ENCODE measurements at regions not wholly inside any gene's neighbourhood (a gene's known extent, or its start where the extent isn't known, plus 50 kb on each side); places are given as distances from the start of the nearest gene placed in this dataset.

GRCh38 chrX:34868633-34869032 lies 74.0 kb upstream of the FAM47B start:
- no peaks in the 10 kb centered on the region for H3K9me3 ChIP-seq
- 28 to 35% methylated on average over 2 of the region's 2 CpGs for WGBS, 2 donors
- H3K4me3 ChIP-seq (replicated peaks in 1 of 3): no peak overlapping the region
- DNase-seq: no peak
- no peaks in the 10 kb centered on the region for H3K27me3 ChIP-seq
- H3K4me1 ChIP-seq: no peaks in the 10 kb centered on the region
- H3K36me3 ChIP-seq: no peaks in the 10 kb centered on the region
- TF ChIP-seq CTCF (IDR thresholded peaks at IDR 0.05) (no peak), POLR2A (IDR thresholded peaks at IDR 0.05) (no peak)
- no peak overlapping the region for H3K27ac ChIP-seq
- intact Hi-C loops (cut with DNase I): no loop called here

- Histone ChIP-seq H3K4me3 (replicated peaks in 1 of 3) (no peak overlapping the region), H3K4me1 (no peaks in the 10 kb centered on the region), H3K27ac (no peak overlapping the region), H3K9me3 (no peaks in the 10 kb centered on the region), H3K36me3 (no peaks in the 10 kb centered on the region), H3K27me3 (no peaks in the 10 kb centered on the region)
- 84 to 92% methylated on average over 3 of the region's 3 CpGs for WGBS, 2 donors
- TF ChIP-seq POLR2A (IDR thresholded peaks at IDR 0.05) (no peak), CTCF (IDR thresholded peaks at IDR 0.05) (no peak)
- DNase-seq: no peak
- intact Hi-C loops (cut with DNase I): no loop called here
Measured at GRCh38 chrX:34873500-34874225, 68.9 kb upstream of the FAM47B start.

GRCh38 chrX:34874763-34875162 lies 67.8 kb upstream of the FAM47B start:
- intact Hi-C loops (cut with DNase I): no loop called here
- Histone ChIP-seq H3K27ac (no peak overlapping the region), H3K27me3 (no peaks in the 10 kb centered on the region), H3K9me3 (no peaks in the 10 kb centered on the region), H3K4me1 (no peaks in the 10 kb centered on the region), H3K36me3 (no peaks in the 10 kb centered on the region), H3K4me3 (replicated peaks in 1 of 3) (no peak overlapping the region)
- 91% methylated on average over 4 of the region's 4 CpGs for WGBS, 2 donors
- no peak for TF ChIP-seq CTCF (IDR thresholded peaks at IDR 0.05)
- no peak for DNase-seq

- TF ChIP-seq CTCF (IDR thresholded peaks at IDR 0.05): no peak
- TF ChIP-seq POLR2A (IDR thresholded peaks at IDR 0.05): no peak
- 20 to 37% methylated on average over 1 of the region's 1 CpG for WGBS, 2 donors
- H3K27ac ChIP-seq: no peak overlapping the region
Measured at GRCh38 chrX:34875204-34875603, 67.4 kb upstream of the FAM47B start.

GRCh38 chrX:34877436-34877835 lies 65.2 kb upstream of the FAM47B start:
- Histone ChIP-seq H3K9me3 (no peaks in the 10 kb centered on the region), H3K27ac (no peak overlapping the region), H3K4me1 (no peaks in the 10 kb centered on the region), H3K36me3 (no peaks in the 10 kb centered on the region), H3K4me3 (replicated peaks in 1 of 3) (no peak overlapping the region), H3K27me3 (no peaks in the 10 kb centered on the region)
- no peak for DNase-seq
- 94 to 100% methylated on average over 1 of the region's 1 CpG for WGBS, 2 donors
- intact Hi-C loops (cut with DNase I): no loop called here
- TF ChIP-seq POLR2A (IDR thresholded peaks at IDR 0.05) (no peak), CTCF (IDR thresholded peaks at IDR 0.05) (no peak)

More at GRCh38 chrX:34875204-34875603, 67.4 kb upstream of the FAM47B start:
- no peaks in the 10 kb centered on the region for H3K36me3 ChIP-seq
- DNase-seq: peak in 1 of 2 donors; percentile 1
- H3K9me3 ChIP-seq: no peaks in the 10 kb centered on the region
- H3K27me3 ChIP-seq: no peaks in the 10 kb centered on the region
- intact Hi-C loops (cut with DNase I): no loop called here
- no peaks in the 10 kb centered on the region for H3K4me1 ChIP-seq
- H3K4me3 ChIP-seq (replicated peaks in 1 of 3): no peak overlapping the region

Measured in thyroid gland (tissue), 4 donors.